IMR-90 (cell line): ENCODE measurements at regions not wholly inside any gene's neighbourhood (a gene's known extent, or its start where the extent isn't known, plus 50 kb on each side); places are given as distances from the start of the nearest gene placed in this dataset.

Experiments used
- ATAC-seq: fragments of 200-7000 bp; cut with Tn5 transposase; 2 replicates; pipeline ENCODE4 v1.9.1; 2020; ENCODE audit warnings: low read depth, mild to moderate bottlenecking, moderate library complexity
- BruUV-seq: library from RNA; stranded (reverse); fragments of 400-500 nt; replicated peaks from 2 replicates; lab custom pipeline; 2021; lab: Mats Ljungman, UMichigan
- CTCF ChIA-PET: fragments of 300-600 bp; formaldehyde crosslinking; extraction: SDS; loops from one replicate; lab custom pipeline; 2021; ENCODE audit warnings: antibody characterized with exemption; lab: Yijun Ruan, JAX
- POLR2A ChIA-PET: fragments of 300-600 bp; sonication (Branson Sonifier 250); formaldehyde crosslinking; loops from one replicate; lab custom pipeline; 2022; ENCODE audit warnings: antibody characterized with exemption; ENCODE audit not compliant: unreplicated experiment; lab: Charles Lee
- DNase-seq: peaks from one replicate; pipeline ENCODE4 v3.0.0; 2013
- H2AFZ ChIP-seq: replicated peaks from 2 replicates; pipeline ENCODE3; 2013; ENCODE audit warnings: low read length, mild to moderate bottlenecking; ENCODE audit not compliant: poor library complexity
- H2AK5ac ChIP-seq: 2 replicates; pipeline ENCODE4 v1.6.1; 2013; ENCODE audit warnings: low read depth, low read length, inconsistent platforms
- H2AK9ac ChIP-seq: replicated peaks from 2 replicates; pipeline ENCODE3; 2013; ENCODE audit warnings: mild to moderate bottlenecking, low read depth, low read length, moderate library complexity; ENCODE audit not compliant: poor library complexity
- H2BK120ac ChIP-seq: 2 replicates; pipeline ENCODE4 v1.6.1; 2013; ENCODE audit warnings: low read depth, low read length, inconsistent platforms
- H2BK15ac ChIP-seq: 3 replicates; pipeline ENCODE4 v1.6.1; 2013; ENCODE audit warnings: low read depth, low read length, inconsistent platforms
- H2BK20ac ChIP-seq: 2 replicates; pipeline ENCODE4 v1.6.1; 2013; ENCODE audit warnings: low read depth, mild to moderate bottlenecking, inconsistent platforms, low read length, moderate library complexity
- H2BK5ac ChIP-seq: 2 replicates; pipeline ENCODE4 v1.6.1; 2013; ENCODE audit warnings: mild to moderate bottlenecking, low read depth, low read length, inconsistent platforms; ENCODE audit not compliant: poor library complexity, severe bottlenecking
- H3K14ac ChIP-seq: replicated peaks from 2 replicates; pipeline ENCODE4 v1.6.1; 2013; ENCODE audit warnings: low read depth, low read length, inconsistent platforms
- H3K18ac ChIP-seq: 2 replicates; pipeline ENCODE4 v1.6.1; 2013; ENCODE audit warnings: low read depth, low read length, control low read depth
- H3K23ac ChIP-seq: 2 replicates; pipeline ENCODE4 v1.6.1; 2013; ENCODE audit warnings: low read depth, low read length, inconsistent platforms
- H3K27ac ChIP-seq: 2 replicates; pipeline ENCODE4 v1.5.1; 2013; ENCODE audit warnings: mild to moderate bottlenecking, control low read depth, low read length; ENCODE audit not compliant: insufficient read depth
- H3K27me3 ChIP-seq: 2 replicates; pipeline ENCODE4 v1.6.1; 2013; ENCODE audit warnings: low read length; ENCODE audit not compliant: control insufficient read depth, insufficient read depth
- H3K36me3 ChIP-seq: 2 replicates; pipeline ENCODE4 v1.6.1; 2013; ENCODE audit warnings: low read length, mixed read lengths; ENCODE audit not compliant: control insufficient read depth, insufficient read depth
- H3K4ac ChIP-seq: 2 replicates; pipeline ENCODE4 v1.6.1; 2013; ENCODE audit warnings: low read depth, low read length, inconsistent platforms
- H3K4me1 ChIP-seq: 2 replicates; pipeline ENCODE4 v1.6.1; 2013; ENCODE audit warnings: low read length, mixed read lengths; ENCODE audit not compliant: control insufficient read depth, insufficient read depth
- H3K4me2 ChIP-seq: 2 replicates; pipeline ENCODE4 v1.6.1; 2013; ENCODE audit warnings: low read depth, mild to moderate bottlenecking, control low read depth, low read length, moderate library complexity
- H3K4me3 ChIP-seq: 2 replicates; pipeline ENCODE4 v1.5.1; 2013; ENCODE audit warnings: low read depth, mild to moderate bottlenecking, control low read depth, low read length, moderate library complexity; ENCODE audit not compliant: insufficient read depth
- H3K56ac ChIP-seq: 2 replicates; pipeline ENCODE4 v1.6.1; 2013; ENCODE audit warnings: low read length, inconsistent platforms; ENCODE audit not compliant: insufficient read depth; ENCODE audit errors: extremely low read depth
- H3K79me1 ChIP-seq, 2 experiments: 2 replicates each; pipeline ENCODE4 v1.6.1; 2013; ENCODE audit warnings: low read length in 2 of 2, inconsistent platforms in 1 of 2, low read depth in 1 of 2
- H3K9ac ChIP-seq: 2 replicates; pipeline ENCODE4 v1.6.1; 2013; ENCODE audit warnings: low read depth, low read length, control low read depth
- H3K9me1 ChIP-seq: 2 replicates; pipeline ENCODE4 v1.6.1; 2013; ENCODE audit warnings: low read length, inconsistent platforms; ENCODE audit not compliant: insufficient read depth
- H3K9me3 ChIP-seq: 2 replicates; pipeline ENCODE4 v1.6.1; 2013; ENCODE audit warnings: low read length; ENCODE audit not compliant: control insufficient read depth, insufficient read depth
- H4K20me1 ChIP-seq: 2 replicates; pipeline ENCODE4 v1.6.1; 2013; ENCODE audit warnings: low read length, inconsistent platforms; ENCODE audit not compliant: insufficient read depth
- H4K5ac ChIP-seq: 2 replicates; pipeline ENCODE4 v1.6.1; 2013; ENCODE audit warnings: mild to moderate bottlenecking, low read depth, low read length, control low read depth
- H4K8ac ChIP-seq, 2 experiments: 2 replicates each; pipeline ENCODE4 v1.6.1; 2013; ENCODE audit warnings: low read depth in 2 of 2, low read length in 2 of 2, control low read depth in 1 of 2, inconsistent platforms in 1 of 2
- H4K91ac ChIP-seq: 2 replicates; pipeline ENCODE4 v1.6.1; 2013; ENCODE audit warnings: low read depth, low read length, inconsistent platforms; ENCODE audit not compliant: insufficient read depth
- CHD1 ChIP-seq: IDR thresholded peaks from 2 replicates; pipeline ENCODE4 v1.6.1; 2012; ENCODE audit warnings: low read depth, low read length, improper control_type of control experiment
- CTCF ChIP-seq: conservative IDR thresholded peaks from 2 replicates; pipeline ENCODE4 v1.5.1; 2012; ENCODE audit warnings: mild to moderate bottlenecking, low read depth, low read length, improper control_type of control experiment
- MAFK ChIP-seq: IDR thresholded peaks from 2 replicates; pipeline ENCODE4 v1.6.1; 2012; ENCODE audit warnings: low read depth, low read length, improper control_type of control experiment
- MAZ ChIP-seq: IDR thresholded peaks from 2 replicates; pipeline ENCODE4 v1.6.1; 2012; ENCODE audit warnings: low read depth, mild to moderate bottlenecking, low read length, improper control_type of control experiment, moderate library complexity, borderline replicate concordance
- POLR2A ChIP-seq: IDR thresholded peaks from 2 replicates; pipeline ENCODE4 v1.6.1; 2012; ENCODE audit warnings: mild to moderate bottlenecking, low read depth, low read length
- RCOR1 ChIP-seq: IDR thresholded peaks from 2 replicates; pipeline ENCODE4 v1.6.1; 2012; ENCODE audit warnings: mild to moderate bottlenecking, low read length, improper control_type of control experiment; ENCODE audit not compliant: insufficient replicate concordance
- USF2 ChIP-seq: fragments of 150-350 bp; IDR thresholded peaks from 2 replicates; pipeline ENCODE4 v1.6.1; 2017; ENCODE audit warnings: mild to moderate bottlenecking, antibody characterized with exemption, low read length, low read depth
- WGBS, 2 experiments: methylation state at CpG; one replicate each; pipeline versions ENCODE4 v1.1.5 to v1.1.7; 2013; ENCODE audit warnings: missing lambda C conversion rate in 2 of 2; ENCODE audit not compliant: insufficient read length in 1 of 2; ENCODE audit errors: extremely low coverage in 2 of 2; 5-methylcytosine and 5-hydroxymethylcytosine counted together
- dilution Hi-C: fragments of 300-500 bp; cut with HindIII; formaldehyde crosslinking; loops from one replicate; pipeline ENCODE4 v1.14.3; 2018; ENCODE audit warnings: low sequenced_read_pairs; ENCODE audit not compliant: unreplicated experiment
- in situ Hi-C: fragments of 300-500 bp; cut with MboI; formaldehyde crosslinking; loops from 3 replicates; pipeline ENCODE4 v1.14.3; 2019; ENCODE audit warnings: low sequenced_read_pairs, inconsistent platforms, mixed read lengths
- intact Hi-C: fragments of 100-400 bp; cut with micrococcal nuclease; formaldehyde crosslinking; loops from 2 replicates; pipeline ENCODE4 v1.10.0; 2022

GRCh38 chr6:91141346-91141745 is 554.5 kb upstream of the MAP3K7 start:
- Histone ChIP-seq H4K8ac (no peak overlapping the region), H2BK20ac (no peak overlapping the region), H3K27ac (no peak overlapping the region), H2AFZ (no peak overlapping the region), H2AK5ac (no peak overlapping the region), H4K5ac (no peak overlapping the region), H3K56ac (no peak overlapping the region), H3K27me3 (no peaks in the 10 kb centered on the region), H3K79me1 (no peaks in the 10 kb centered on the region), H3K36me3 (no peaks in the 10 kb centered on the region), H4K91ac (no peak overlapping the region), H3K14ac (no peak overlapping the region), H3K9me3 (no peaks in the 10 kb centered on the region), H3K4me3 (no peak overlapping the region), H3K4me2 (no peak overlapping the region), H2BK15ac (no peak overlapping the region), H3K4ac (no peak overlapping the region), H4K20me1 (no peaks in the 10 kb centered on the region), H3K23ac (no peak overlapping the region), H2BK5ac (no peak overlapping the region), H3K4me1 (no peaks in the 10 kb centered on the region), H3K9me1 (no peaks in the 10 kb centered on the region), H2AK9ac (no peak overlapping the region), H3K18ac (no peak overlapping the region), H2BK120ac (no peak overlapping the region), H3K9ac (no peak overlapping the region)
- intact Hi-C loops (no loop called here), dilution Hi-C loops (no loop called here), in situ Hi-C loops (no loop called here)
- ChIA-PET POLR2A (no interaction called here), CTCF (no interaction called here)
- ATAC-seq = no peak
- no TSS peak for BruUV-seq
- 100% methylated on average over 2 of the region's 3 CpGs; no CpG with 5 or more reads in 1 of the 2 experiments for WGBS, 2 experiments
- no peak for DNase-seq
- no peak for TF ChIP-seq RCOR1
- TF ChIP-seq CHD1 = no peak
- no peak for TF ChIP-seq CTCF
- TF ChIP-seq USF2 = no peak
- no peak for TF ChIP-seq MAFK
- TF ChIP-seq MAZ = no peak
- no peak for TF ChIP-seq POLR2A
